ENCODE measurements at regions not wholly inside any gene's neighbourhood (a gene's known extent, or its start where the extent isn't known, plus 50 kb on each side); places are given as distances from the start of the nearest gene placed in this dataset.

- H3K27ac ChIP-seq: no peak overlapping the region
- TF ChIP-seq POLR2A (IDR thresholded peaks at IDR 0.05) (no peak), CTCF (IDR thresholded peaks at IDR 0.05) (no peak)
- no peaks in the 10 kb centered on the region for H3K27me3 ChIP-seq
- no peaks in the 10 kb centered on the region for H3K4me1 ChIP-seq
- WGBS, 2 donors: 83% methylated on average over 7 of the region's 7 CpGs
- no peaks in the 10 kb centered on the region for H3K9me3 ChIP-seq
- intact Hi-C loops (cut with DNase I; ENCODE audit: low total_unique reads): no loop called here
- H3K4me3 ChIP-seq: no peak overlapping the region
- DNase-seq: no peak
- H3K36me3 ChIP-seq (ENCODE audit: low read depth, missing control alignments): no peaks in the 10 kb centered on the region
Observed at GRCh38 chr6:1239805-1240204, 72.1 kb upstream of the FOXQ1 start.

GRCh38 chr6:1238040-1238439 is 73.9 kb upstream of the FOXQ1 start:
- DNase-seq: no peak
- intact Hi-C loops (cut with DNase I; ENCODE audit: low total_unique reads): no loop called here
- H3K9me3 ChIP-seq: no peaks in the 10 kb centered on the region
- 77 to 89% methylated on average over 8 of the region's 8 CpGs for WGBS, 2 donors
- H3K4me3 ChIP-seq: no peak overlapping the region
- H3K27ac ChIP-seq: no peak overlapping the region
- H3K36me3 ChIP-seq (ENCODE audit: low read depth, missing control alignments): no peaks in the 10 kb centered on the region
- H3K27me3 ChIP-seq: no peaks in the 10 kb centered on the region
- TF ChIP-seq CTCF (IDR thresholded peaks at IDR 0.05) (no peak), POLR2A (IDR thresholded peaks at IDR 0.05) (no peak)
- H3K4me1 ChIP-seq: no peaks in the 10 kb centered on the region

- H3K36me3 ChIP-seq (ENCODE audit: low read depth, missing control alignments): no peaks in the 10 kb centered on the region
- TF ChIP-seq POLR2A (IDR thresholded peaks at IDR 0.05) (no peak), CTCF (IDR thresholded peaks at IDR 0.05) (no peak)
- intact Hi-C loops (cut with DNase I; ENCODE audit: low total_unique reads): no loop called here
- H3K27me3 ChIP-seq: no peaks in the 10 kb centered on the region
- H3K4me1 ChIP-seq: no peaks in the 10 kb centered on the region
- H3K4me3 ChIP-seq: no peak overlapping the region
- no peak for DNase-seq
- WGBS, 2 donors: 84% methylated on average over 15 of the region's 15 CpGs
- no peaks in the 10 kb centered on the region for H3K9me3 ChIP-seq
- no peak overlapping the region for H3K27ac ChIP-seq
Observed at GRCh38 chr6:1237636-1238035, 74.3 kb upstream of the FOXQ1 start.

- Histone ChIP-seq H3K4me3 (no peak overlapping the region), H3K4me1 (no peaks in the 10 kb centered on the region), H3K36me3 (ENCODE audit: low read depth, missing control alignments) (no peaks in the 10 kb centered on the region), H3K27ac (no peak overlapping the region), H3K27me3 (no peaks in the 10 kb centered on the region), H3K9me3 (no peaks in the 10 kb centered on the region)
- no peak for DNase-seq
- TF ChIP-seq POLR2A (IDR thresholded peaks at IDR 0.05): no peak
- TF ChIP-seq CTCF (IDR thresholded peaks at IDR 0.05): no peak
- WGBS, 2 donors: 60 to 80% methylated on average over 3 to 6 of the region's 6 CpGs
- intact Hi-C loops (cut with DNase I; ENCODE audit: low total_unique reads): no loop called here
Observed at GRCh38 chr6:1235825-1236224, 76.1 kb upstream of the FOXQ1 start.

GRCh38 chr6:1233924-1234323 is 78.0 kb upstream of the FOXQ1 start:
- intact Hi-C loops (cut with DNase I; ENCODE audit: low total_unique reads): no loop called here
- 80 to 83% methylated on average over 10 to 11 of the region's 11 CpGs for WGBS, 2 donors

More at GRCh38 chr6:1233924-1234323, 78.0 kb upstream of the FOXQ1 start:
- TF ChIP-seq CTCF (IDR thresholded peaks at IDR 0.05): no peak
- TF ChIP-seq POLR2A (IDR thresholded peaks at IDR 0.05): no peak
- Histone ChIP-seq H3K27ac (no peak overlapping the region), H3K4me3 (no peak overlapping the region), H3K9me3 (no peaks in the 10 kb centered on the region), H3K4me1 (no peaks in the 10 kb centered on the region), H3K27me3 (no peaks in the 10 kb centered on the region), H3K36me3 (ENCODE audit: low read depth, missing control alignments) (no peaks in the 10 kb centered on the region)
- DNase-seq: no peak

Data from testis (tissue), 2 donors.